ENCODE measurements at regions not wholly inside any gene's neighbourhood (a gene's known extent, or its start where the extent isn't known, plus 50 kb on each side); places are given as distances from the start of the nearest gene placed in this dataset.

DNA sequence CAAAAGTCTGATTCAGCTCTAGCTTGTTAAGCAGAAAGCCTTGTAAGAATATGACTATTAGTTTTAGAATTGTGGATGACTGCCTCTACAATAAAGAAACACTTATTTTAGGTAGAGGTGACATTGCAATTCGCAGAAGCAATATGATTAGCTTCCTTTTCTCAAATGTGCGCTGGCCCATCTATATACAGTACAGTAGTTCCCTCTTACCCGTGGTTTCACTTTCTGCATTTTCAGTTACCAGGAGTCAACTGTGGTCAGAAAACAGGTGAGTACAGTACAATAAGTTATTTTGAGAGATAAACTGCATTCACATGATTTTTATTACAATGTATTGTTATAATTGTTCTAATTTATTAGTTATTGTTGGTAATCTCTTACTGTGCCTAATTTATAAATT, 405.1 kb downstream of the GPD2 start:
- Histone ChIP-seq H3K4me2 (no peak overlapping the region), H3K27ac (no peak overlapping the region), H3K4me1 (no peaks in the 10 kb centered on the region), H3K9me3 (no peaks in the 10 kb centered on the region), H3K4me3 (no peak overlapping the region)
- FAIRE-seq (no peak), DNase-seq (ENCODE audit: low read depth in 1 of 2, low spot score in 1 of 2) (no peak), ATAC-seq (no peak)
- ChIA-PET CTCF (no interaction called here), POLR2A (no interaction called here)
- no peak for TF ChIP-seq POLR2A (IDR thresholded peaks at IDR 0.05; ENCODE audit: low read length)
- TF ChIP-seq, protein P1, sequence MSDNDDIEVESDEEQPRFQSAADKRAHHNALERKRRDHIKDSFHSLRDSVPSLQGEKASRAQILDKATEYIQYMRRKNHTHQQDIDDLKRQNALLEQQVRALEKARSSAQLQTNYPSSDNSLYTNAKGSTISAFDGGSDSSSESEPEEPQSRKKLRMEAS (IDR thresholded peaks at IDR 0.05), result no peak
- TF ChIP-seq, protein P2, sequence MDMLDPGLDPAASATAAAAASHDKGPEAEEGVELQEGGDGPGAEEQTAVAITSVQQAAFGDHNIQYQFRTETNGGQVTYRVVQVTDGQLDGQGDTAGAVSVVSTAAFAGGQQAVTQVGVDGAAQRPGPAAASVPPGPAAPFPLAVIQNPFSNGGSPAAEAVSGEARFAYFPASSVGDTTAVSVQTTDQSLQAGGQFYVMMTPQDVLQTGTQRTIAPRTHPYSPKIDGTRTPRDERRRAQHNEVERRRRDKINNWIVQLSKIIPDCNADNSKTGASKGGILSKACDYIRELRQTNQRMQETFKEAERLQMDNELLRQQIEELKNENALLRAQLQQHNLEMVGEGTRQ (IDR thresholded peaks at IDR 0.05), result no peak
- TF ChIP-seq NPAS2 (CRISPR knock-in tag; IDR thresholded peaks at IDR 0.05; ENCODE audit: borderline replicate concordance), result no peak
- no peak for TF ChIP-seq EP300 (IDR thresholded peaks at IDR 0.05)
- no peak for TF ChIP-seq JUN (IDR thresholded peaks at IDR 0.05)
- TF ChIP-seq CHD2 (IDR thresholded peaks at IDR 0.05; ENCODE audit: low read length, partially characterized antibody), result no peak
- TF ChIP-seq PHF8 (IDR thresholded peaks at IDR 0.05; ENCODE audit: borderline replicate concordance, low read depth), result no peak
- 62% methylated on average over 3 of the region's 3 CpGs for WGBS (ENCODE audit: missing lambda C conversion rate)

DNA sequence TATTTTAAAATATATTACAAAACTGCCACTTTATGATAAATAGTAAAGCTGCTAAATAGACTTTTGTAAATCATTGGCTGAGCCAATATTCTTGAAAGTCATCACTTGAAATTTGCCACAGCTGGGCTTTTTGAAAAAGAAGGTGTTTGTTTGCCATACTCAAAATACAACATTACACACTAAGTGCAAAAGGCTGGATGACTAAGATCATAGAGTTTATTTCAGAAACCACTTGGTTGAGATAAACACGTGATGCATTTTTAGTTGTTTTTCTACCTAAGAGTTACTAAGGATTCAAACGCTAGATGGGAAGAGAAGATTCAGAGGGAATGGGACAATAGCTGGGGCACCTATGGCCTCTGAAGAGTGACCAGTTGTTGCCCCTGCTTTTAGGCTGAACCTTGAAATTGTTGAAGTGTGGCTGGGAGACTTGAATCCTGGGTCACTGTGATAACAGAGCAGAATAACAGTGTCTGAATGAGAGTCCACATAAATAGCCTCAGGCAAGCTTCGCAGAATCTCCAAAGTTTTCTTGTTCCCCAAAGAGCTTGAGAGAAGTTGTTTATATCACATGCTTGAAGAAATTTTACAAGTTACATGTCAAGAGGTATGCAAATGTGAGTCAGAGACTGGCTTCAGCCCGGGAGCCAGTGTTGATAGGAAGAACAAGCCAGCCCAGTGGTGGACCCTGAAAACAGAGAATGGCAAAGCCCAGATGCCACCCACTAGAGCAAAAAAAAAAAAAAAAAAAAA, 409.8 kb downstream of the GPD2 start:
- H3K4me2 ChIP-seq, result no peak overlapping the region
- no peaks in the 10 kb centered on the region for H3K4me1 ChIP-seq
- 38% methylated on average over 4 of the region's 4 CpGs for WGBS (ENCODE audit: missing lambda C conversion rate)
- H3K9me3 ChIP-seq, result no peaks in the 10 kb centered on the region
- H3K27ac ChIP-seq, result no peak overlapping the region
- POLR2A ChIA-PET, result no interaction called here
- no peak for TF ChIP-seq JUN (IDR thresholded peaks at IDR 0.05)
- TF ChIP-seq, protein P3, sequence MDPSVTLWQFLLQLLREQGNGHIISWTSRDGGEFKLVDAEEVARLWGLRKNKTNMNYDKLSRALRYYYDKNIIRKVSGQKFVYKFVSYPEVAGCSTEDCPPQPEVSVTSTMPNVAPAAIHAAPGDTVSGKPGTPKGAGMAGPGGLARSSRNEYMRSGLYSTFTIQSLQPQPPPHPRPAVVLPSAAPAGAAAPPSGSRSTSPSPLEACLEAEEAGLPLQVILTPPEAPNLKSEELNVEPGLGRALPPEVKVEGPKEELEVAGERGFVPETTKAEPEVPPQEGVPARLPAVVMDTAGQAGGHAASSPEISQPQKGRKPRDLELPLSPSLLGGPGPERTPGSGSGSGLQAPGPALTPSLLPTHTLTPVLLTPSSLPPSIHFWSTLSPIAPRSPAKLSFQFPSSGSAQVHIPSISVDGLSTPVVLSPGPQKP (IDR thresholded peaks at IDR 0.05; ENCODE audit: low read depth, low read length), result no peak
- TF ChIP-seq, protein P4, sequence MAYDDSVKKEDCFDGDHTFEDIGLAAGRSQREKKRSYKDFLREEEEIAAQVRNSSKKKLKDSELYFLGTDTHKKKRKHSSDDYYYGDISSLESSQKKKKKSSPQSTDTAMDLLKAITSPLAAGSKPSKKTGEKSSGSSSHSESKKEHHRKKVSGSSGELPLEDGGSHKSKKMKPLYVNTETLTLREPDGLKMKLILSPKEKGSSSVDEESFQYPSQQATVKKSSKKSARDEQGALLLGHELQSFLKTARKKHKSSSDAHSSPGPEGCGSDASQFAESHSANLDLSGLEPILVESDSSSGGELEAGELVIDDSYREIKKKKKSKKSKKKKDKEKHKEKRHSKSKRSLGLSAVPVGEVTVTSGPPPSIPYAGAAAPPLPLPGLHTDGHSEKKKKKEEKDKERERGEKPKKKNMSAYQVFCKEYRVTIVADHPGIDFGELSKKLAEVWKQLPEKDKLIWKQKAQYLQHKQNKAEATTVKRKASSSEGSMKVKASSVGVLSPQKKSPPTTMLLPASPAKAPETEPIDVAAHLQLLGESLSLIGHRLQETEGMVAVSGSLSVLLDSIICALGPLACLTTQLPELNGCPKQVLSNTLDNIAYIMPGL (CRISPR knock-in tag; IDR thresholded peaks at IDR 0.05; ENCODE audit: borderline replicate concordance), result no peak
- CTCF ChIA-PET, result interaction anchor here (0.6 kb wide), 1 partner anchor 12 kb away, joined by 6 read pairs; no protein-coding TSS in a partner anchor
- DNase-seq (ENCODE audit: low read depth in 1 of 2, low spot score in 1 of 2) (no peak), ATAC-seq (no peak), FAIRE-seq (no peak)
- H3K4me3 ChIP-seq, result no peak overlapping the region

DNA sequence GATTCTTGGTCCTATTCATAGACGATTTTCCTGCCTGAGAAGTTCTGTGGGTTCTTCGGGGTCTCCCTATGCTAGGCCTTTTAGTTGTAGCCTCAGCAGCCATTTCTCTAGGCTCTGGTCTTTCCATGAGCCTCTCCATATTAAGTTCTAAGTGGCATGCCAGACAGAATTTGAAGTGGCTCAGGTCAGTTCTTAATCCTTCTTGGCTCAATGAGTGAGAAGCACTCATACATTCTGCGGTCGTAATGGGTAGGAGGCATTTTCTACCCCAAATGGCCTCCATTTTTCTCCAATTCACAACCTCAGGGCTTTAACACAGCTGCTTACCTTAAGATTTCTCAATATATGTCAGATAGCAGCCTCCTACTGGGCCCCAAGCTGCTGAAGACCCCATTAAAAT, 405.3 kb upstream of the GALNT5 start:
- POLR2A ChIA-PET, result no interaction called here
- TF ChIP-seq NPAS2 (CRISPR knock-in tag; IDR thresholded peaks at IDR 0.05; ENCODE audit: borderline replicate concordance), result no peak
- TF ChIP-seq, protein P4 (CRISPR knock-in tag; IDR thresholded peaks at IDR 0.05; ENCODE audit: borderline replicate concordance), result no peak
- TF ChIP-seq ZSCAN20 (CRISPR knock-in tag; IDR thresholded peaks at IDR 0.05), result no peak
- no peak for TF ChIP-seq HOXB5 (CRISPR knock-in tag; IDR thresholded peaks at IDR 0.05)
- TF ChIP-seq, protein P5, sequence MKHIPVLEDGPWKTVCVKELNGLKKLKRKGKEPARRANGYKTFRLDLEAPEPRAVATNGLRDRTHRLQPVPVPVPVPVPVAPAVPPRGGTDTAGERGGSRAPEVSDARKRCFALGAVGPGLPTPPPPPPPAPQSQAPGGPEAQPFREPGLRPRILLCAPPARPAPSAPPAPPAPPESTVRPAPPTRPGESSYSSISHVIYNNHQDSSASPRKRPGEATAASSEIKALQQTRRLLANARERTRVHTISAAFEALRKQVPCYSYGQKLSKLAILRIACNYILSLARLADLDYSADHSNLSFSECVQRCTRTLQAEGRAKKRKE (CRISPR knock-in tag; IDR thresholded peaks at IDR 0.05; ENCODE audit: low read depth), result no peak
- TF ChIP-seq BHLHE40 (IDR thresholded peaks at IDR 0.05; ENCODE audit: low read depth, low read length), result no peak
- TF ChIP-seq MAZ (IDR thresholded peaks at IDR 0.05; ENCODE audit: borderline replicate concordance, low read depth, low read length), result no peak
- no peak for TF ChIP-seq TP53 (CRISPR knock-in tag; IDR thresholded peaks at IDR 0.05)
- no peak for TF ChIP-seq HDAC2 (IDR thresholded peaks at IDR 0.05)
- no peak for TF ChIP-seq CBX2 (IDR thresholded peaks at IDR 0.05; ENCODE audit: borderline replicate concordance, low read depth)

More for the DNA sequence above, 405.3 kb upstream of the GALNT5 start:
- CTCF ChIA-PET, result no interaction called here
- no peak overlapping the region for H3K4me2 ChIP-seq
- H3K4me1 ChIP-seq, result no peaks in the 10 kb centered on the region
- no peak overlapping the region for H3K4me3 ChIP-seq
- H3K9me3 ChIP-seq, result no peaks in the 10 kb centered on the region
- ATAC-seq (no peak), FAIRE-seq (no peak), DNase-seq (ENCODE audit: low read depth in 1 of 2, low spot score in 1 of 2) (no peak)
- WGBS (ENCODE audit: missing lambda C conversion rate), result 58% methylated on average over 4 of the region's 4 CpGs
- no peak overlapping the region for H3K27ac ChIP-seq

Measured in A549 (cell line).